Activated naive CD4-positive, alpha-beta T cell treated with anti-CD3 and anti-CD28 coated beads for 36 hours (primary cell): ENCODE measurements at regions not wholly inside any gene's neighbourhood (a gene's known extent, or its start where the extent isn't known, plus 50 kb on each side); places are given as distances from the start of the nearest gene placed in this dataset.

ENCODE experiments used
- CTCF ChIA-PET: fragments of 350-600 bp; sonication (Branson Sonifier 250); formaldehyde crosslinking; loops from one replicate; lab custom pipeline; 2021; ENCODE audit warnings: antibody characterized with exemption; lab: Charles Lee
- DNase-seq: peaks from one replicate; pipeline ENCODE4 v3.0.0-alpha.2; 2020
- H3K27ac Mint-ChIP-seq: one replicate; pipeline ENCODE4 v1.8.0; 2021; ENCODE audit warnings: mild to moderate bottlenecking, mixed read lengths
- H3K27me3 Mint-ChIP-seq: one replicate; pipeline ENCODE4 v1.8.0; 2021; ENCODE audit warnings: low read depth, mixed read lengths
- H3K36me3 Mint-ChIP-seq: one replicate; pipeline ENCODE4 v1.8.0; 2021; ENCODE audit warnings: low read depth, mixed read lengths
- H3K4me1 Mint-ChIP-seq: one replicate; pipeline ENCODE4 v1.8.0; 2021; ENCODE audit warnings: low read depth, mixed read lengths
- H3K4me3 Mint-ChIP-seq: one replicate; pipeline ENCODE4 v1.8.0; 2021; ENCODE audit warnings: mild to moderate bottlenecking, moderate library complexity, mixed read lengths
- H3K9me3 Mint-ChIP-seq: one replicate; pipeline ENCODE4 v1.8.0; 2021; ENCODE audit warnings: mixed read lengths
- intact Hi-C: fragments of 100-400 bp; cut with micrococcal nuclease; formaldehyde crosslinking; loops from one replicate; pipeline ENCODE4 v1.15.1; 2023

DNA sequence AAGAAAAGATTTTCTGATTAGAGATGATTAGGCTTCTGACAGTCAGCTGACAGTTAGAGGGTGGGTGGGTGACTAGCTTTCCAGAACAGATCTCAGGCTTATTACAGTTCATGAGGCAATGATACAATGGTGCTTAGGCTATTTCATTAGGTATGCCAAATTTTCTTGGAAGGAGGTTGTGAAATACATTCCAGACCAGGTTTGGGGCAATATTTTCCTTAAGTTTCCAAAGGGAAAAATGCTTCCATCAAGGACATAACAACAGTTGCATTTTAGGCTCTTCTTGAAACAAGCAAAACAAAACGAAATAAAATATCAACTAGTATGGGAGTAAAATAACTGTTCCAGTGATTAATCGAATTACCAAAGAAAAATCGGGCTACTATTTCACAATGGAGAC, 59.3 kb upstream of the CNTN1 start:
- CTCF ChIA-PET = interaction anchor here (1.7 kb wide), 1 partner anchor 12 kb away, joined by 5 read pairs; no protein-coding TSS in a partner anchor
- Mint-ChIP-seq H3K4me1 (no peaks in the 10 kb centered on the region), H3K27me3 (no peaks in the 10 kb centered on the region), H3K36me3 (no peaks in the 10 kb centered on the region), H3K27ac (no peak overlapping the region), H3K4me3 (no peak overlapping the region), H3K9me3 (peaks cover 5% of the 10 kb centered on the region)
- no peak for DNase-seq
- intact Hi-C loops = no loop called here

DNA sequence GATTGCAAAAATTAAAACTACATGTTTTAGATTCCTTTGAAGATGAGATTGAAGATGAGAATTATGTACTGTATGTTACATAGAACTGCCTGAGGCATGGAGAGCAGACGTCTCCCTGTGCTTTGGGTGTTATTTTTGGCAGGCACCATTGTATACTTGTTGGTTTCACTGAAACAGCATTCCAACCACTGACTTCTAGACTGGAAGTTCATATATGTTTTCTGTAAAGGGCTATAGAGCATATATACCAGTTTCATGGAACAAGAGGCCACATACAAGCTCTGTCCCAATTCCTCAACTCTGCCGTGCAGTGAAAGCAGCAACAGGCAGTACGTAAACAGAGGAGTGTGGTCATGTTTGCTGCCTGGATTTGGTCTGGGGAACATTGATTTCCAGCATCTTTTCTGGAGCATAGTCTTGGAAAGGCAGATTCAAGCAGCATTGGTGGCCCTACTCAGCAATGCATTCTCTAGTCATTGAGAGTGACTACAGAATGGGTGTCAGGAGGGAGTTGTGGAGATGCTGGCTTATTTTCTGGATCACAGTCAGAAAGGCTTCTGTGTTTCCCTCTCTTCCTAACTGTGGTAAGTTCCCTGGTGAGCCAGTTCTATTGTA, 57.6 kb upstream of the CNTN1 start:
- no peaks in the 10 kb centered on the region for H3K27me3 Mint-ChIP-seq
- H3K27ac Mint-ChIP-seq = no peak overlapping the region
- no peak for DNase-seq
- no peaks in the 10 kb centered on the region for H3K36me3 Mint-ChIP-seq
- H3K4me1 Mint-ChIP-seq = no peaks in the 10 kb centered on the region
- H3K9me3 Mint-ChIP-seq = peaks cover 7% of the 10 kb centered on the region
- no peak overlapping the region for H3K4me3 Mint-ChIP-seq
- CTCF ChIA-PET = no interaction called here
- intact Hi-C loops = no loop called here

DNA sequence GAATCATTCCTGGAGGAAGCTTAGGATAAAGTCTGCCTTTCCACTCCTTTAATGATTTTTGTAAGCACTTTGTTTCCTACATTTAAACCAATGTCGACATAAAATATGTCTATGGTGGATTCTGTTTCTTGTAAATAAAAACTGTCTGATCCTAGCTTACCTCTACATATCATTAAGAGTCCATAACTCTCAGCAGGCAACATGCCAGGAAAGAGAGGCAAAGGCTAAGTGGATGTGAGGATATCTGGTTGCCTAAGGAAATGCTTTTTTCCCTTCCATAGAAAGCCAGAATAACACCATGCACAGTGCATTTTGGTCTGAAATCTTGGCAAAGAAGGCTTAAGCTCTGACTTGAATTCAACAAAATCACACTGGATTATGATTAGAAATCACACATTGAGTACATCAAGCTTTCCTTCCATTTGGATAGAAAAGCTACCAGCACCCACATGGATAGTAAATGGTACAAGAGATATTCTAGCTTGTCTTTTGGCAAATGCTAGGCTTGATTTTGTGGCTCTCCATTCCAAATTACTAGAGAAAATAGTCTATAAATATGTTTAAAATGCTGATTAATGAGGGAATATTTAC, 57.0 kb upstream of the CNTN1 start:
- DNase-seq = no peak
- Mint-ChIP-seq H3K36me3 (no peaks in the 10 kb centered on the region), H3K27ac (no peak overlapping the region), H3K4me3 (no peak overlapping the region), H3K9me3 (peaks cover 9% of the 10 kb centered on the region), H3K4me1 (no peaks in the 10 kb centered on the region), H3K27me3 (no peaks in the 10 kb centered on the region)
- CTCF ChIA-PET = no interaction called here
- intact Hi-C loops = no loop called here
